ENCODE measurements at regions not wholly inside any gene's neighbourhood (a gene's known extent, or its start where the extent isn't known, plus 50 kb on each side); places are given as distances from the start of the nearest gene placed in this dataset.

DNA sequence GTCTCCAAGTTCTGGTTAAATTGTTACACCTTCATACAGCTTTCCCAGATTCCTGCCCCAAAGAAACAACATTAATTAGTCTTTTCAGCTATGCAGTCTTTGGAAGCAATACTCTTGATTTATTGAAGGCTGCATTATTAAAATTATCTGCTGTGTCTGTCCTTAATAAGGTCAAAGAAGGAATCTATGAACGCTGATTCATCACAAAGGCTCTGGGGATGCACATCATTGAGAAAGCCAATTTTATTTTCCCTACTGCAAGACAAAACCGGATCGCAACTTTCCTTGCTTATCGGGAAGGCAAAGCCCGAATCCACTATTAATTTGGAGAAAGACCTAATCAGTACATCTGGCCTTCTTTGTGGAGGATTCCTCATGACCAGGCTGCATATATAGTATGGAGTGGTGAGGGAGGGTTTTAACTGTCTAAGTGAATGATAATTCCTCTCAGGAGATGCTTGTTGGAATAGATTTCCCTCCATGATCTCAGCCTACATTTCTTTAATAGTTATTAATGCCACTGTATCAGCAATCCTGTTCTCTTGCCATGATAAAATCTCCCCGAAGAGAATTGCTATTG, 224.6 kb downstream of the PIK3C3 start:
- no peak for DNase-seq (ENCODE audit: low spot score in 2 of 2, unreplicated experiment in 2 of 2)
- Mint-ChIP-seq H3K9me3 (peaks cover 5% of the 10 kb centered on the region), H3K4me1 (peaks cover 8% of the 10 kb centered on the region), H3K4me3 (no peak overlapping the region), H3K27ac (no peak overlapping the region), H3K36me3 (no peaks in the 10 kb centered on the region), H3K27me3 (ENCODE audit: low read depth) (peaks cover 3% of the 10 kb centered on the region)
- TF ChIP-seq, protein P1, sequence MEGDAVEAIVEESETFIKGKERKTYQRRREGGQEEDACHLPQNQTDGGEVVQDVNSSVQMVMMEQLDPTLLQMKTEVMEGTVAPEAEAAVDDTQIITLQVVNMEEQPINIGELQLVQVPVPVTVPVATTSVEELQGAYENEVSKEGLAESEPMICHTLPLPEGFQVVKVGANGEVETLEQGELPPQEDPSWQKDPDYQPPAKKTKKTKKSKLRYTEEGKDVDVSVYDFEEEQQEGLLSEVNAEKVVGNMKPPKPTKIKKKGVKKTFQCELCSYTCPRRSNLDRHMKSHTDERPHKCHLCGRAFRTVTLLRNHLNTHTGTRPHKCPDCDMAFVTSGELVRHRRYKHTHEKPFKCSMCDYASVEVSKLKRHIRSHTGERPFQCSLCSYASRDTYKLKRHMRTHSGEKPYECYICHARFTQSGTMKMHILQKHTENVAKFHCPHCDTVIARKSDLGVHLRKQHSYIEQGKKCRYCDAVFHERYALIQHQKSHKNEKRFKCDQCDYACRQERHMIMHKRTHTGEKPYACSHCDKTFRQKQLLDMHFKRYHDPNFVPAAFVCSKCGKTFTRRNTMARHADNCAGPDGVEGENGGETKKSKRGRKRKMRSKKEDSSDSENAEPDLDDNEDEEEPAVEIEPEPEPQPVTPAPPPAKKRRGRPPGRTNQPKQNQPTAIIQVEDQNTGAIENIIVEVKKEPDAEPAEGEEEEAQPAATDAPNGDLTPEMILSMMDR (IDR thresholded peaks at IDR 0.05; ENCODE audit: unreplicated experiment), result no peak

DNA sequence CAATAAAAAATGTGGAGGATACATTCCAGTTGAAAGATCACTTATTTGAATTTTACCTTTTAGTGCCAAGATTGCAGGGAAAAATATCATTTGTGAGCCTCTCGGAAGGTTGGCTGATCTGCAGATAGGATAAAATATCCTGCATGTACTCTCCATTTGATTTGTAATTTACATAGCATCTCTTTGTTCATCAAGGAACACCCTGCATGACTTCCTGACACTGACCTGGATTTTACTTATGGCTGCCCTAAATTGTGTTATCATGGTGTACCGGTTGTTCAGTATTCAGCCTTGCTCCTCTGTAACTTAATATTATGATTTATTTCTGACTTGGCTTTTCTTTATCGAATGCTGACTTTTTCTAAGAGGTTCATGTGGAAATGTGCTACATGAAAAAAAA, 226.4 kb downstream of the PIK3C3 start:
- Mint-ChIP-seq H3K27me3 (ENCODE audit: low read depth) (no peaks in the 10 kb centered on the region), H3K9me3 (peaks cover 5% of the 10 kb centered on the region), H3K4me3 (no peak overlapping the region), H3K27ac (no peak overlapping the region), H3K36me3 (no peaks in the 10 kb centered on the region), H3K4me1 (peaks cover 8% of the 10 kb centered on the region)
- no peak for DNase-seq (ENCODE audit: low spot score in 2 of 2, unreplicated experiment in 2 of 2)
- TF ChIP-seq, protein P1 (IDR thresholded peaks at IDR 0.05; ENCODE audit: unreplicated experiment), result no peak

DNA sequence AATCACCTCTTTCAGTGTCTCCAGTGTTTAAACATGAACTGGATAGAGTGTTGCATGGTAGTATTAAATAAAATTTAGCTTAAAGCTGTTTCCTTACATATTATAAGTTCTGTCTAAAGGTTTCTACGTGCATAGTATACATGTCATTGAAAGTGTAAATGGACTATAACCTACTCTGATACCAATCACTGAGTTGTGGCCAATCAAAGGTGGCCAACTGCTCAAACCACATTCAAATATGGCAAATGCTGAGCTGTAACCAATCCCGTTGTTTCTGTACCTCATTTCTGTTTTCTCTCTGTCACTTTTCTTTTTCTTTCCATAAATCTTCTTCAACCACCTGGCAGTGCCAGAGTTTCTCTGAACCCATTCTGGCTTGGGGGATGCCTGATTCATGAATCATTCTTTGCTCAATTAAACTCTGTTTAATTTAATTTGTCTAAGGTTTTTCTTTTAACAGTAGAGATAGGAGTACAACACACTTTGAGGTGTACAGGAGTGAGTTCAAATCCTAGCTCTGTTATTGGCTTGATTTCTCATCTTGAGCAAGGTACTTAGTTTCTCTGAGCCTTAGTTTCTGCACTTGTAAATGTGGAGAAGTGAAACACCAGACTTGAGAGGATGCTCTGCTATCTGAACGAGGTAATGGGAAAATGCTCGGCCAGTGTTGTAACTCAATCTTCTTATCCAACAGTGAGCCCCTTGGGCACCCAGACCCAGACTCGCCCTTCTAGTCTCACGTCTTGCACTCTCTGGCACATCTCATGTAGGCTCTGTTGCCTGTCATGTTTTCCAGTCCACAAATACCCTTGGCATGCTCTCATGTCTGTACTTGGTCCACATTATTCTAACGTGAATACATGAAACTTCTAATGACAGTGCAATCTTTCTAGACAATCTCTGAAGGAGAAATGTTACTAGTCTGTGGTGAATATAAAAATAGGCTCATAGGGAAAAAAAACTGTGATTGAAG, 228.0 kb downstream of the PIK3C3 start:
- no peak overlapping the region for H3K4me3 Mint-ChIP-seq
- no peaks in the 10 kb centered on the region for H3K27me3 Mint-ChIP-seq (ENCODE audit: low read depth)
- H3K9me3 Mint-ChIP-seq, result peaks cover 5% of the 10 kb centered on the region
- no peak overlapping the region for H3K27ac Mint-ChIP-seq
- no peaks in the 10 kb centered on the region for H3K36me3 Mint-ChIP-seq
- peaks cover 12% of the 10 kb centered on the region for H3K4me1 Mint-ChIP-seq
- DNase-seq (ENCODE audit: low spot score in 2 of 2, unreplicated experiment in 2 of 2), result no peak
- TF ChIP-seq, protein P1 (IDR thresholded peaks at IDR 0.05; ENCODE audit: unreplicated experiment), result no peak

DNA sequence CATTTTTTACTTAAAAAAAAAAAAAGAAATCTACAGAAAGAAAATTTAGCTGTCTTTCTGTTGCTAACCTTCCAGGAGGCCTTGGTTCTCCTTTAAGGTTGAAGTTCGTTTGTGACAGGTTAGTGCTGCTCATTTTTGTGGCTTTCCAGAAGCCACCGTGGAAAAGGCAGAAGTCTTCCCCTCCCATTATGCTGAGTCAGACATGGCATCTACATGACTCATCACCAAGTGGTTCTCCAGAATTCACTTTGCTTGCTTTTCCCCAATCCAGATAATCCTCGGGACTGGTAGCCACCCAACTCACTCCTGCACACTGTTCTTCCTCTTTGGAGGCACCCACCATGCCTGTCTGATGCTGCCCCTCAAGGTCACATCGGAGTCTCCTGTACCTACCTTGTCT, 228.7 kb downstream of the PIK3C3 start:
- H3K27me3 Mint-ChIP-seq (ENCODE audit: low read depth), result no peaks in the 10 kb centered on the region
- peaks cover 12% of the 10 kb centered on the region for H3K4me1 Mint-ChIP-seq
- TF ChIP-seq, protein P1 (IDR thresholded peaks at IDR 0.05; ENCODE audit: unreplicated experiment), result no peak
- H3K4me3 Mint-ChIP-seq, result no peak overlapping the region
- H3K9me3 Mint-ChIP-seq, result peaks cover 5% of the 10 kb centered on the region
- no peak for DNase-seq (ENCODE audit: low spot score in 2 of 2, unreplicated experiment in 2 of 2)
- H3K36me3 Mint-ChIP-seq, result no peaks in the 10 kb centered on the region
- no peak overlapping the region for H3K27ac Mint-ChIP-seq

DNA sequence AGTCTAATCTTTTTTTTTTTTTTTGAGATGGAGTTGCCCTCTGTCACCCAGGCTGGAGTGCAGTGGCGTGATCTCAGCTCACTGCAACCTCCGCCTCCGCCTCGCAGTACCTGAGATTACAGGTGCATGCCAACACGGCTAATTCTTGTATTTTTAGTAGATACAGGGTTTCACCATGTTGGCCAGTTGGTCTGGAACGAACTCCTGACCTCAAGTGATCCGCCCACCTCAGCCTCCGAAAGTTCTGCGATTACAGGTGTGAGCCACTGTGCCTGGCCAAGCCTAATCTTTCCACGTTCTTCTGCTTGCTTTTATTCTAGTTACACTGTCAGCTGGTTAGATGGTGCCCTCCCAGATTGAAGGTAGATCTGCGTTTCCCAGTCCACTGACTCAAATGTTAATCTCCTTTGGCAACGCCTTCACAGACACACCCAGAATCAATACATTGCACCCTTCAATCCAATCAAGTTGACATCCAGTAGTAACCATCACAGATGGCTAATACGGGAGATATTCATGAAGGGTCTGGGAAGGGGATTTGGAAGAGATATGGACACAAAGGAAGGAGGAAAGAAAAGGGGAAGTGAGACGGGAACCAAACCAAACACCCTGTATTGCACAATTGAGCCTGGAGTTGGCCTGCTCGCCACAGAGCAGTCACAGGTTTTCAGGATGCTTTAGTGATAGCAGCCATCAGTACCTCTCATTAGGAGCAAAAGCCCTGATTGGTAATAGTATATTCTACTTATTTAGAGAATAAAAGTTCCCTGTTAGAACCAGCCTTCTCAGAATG, 229.8 kb downstream of the PIK3C3 start:
- no peak overlapping the region for H3K27ac Mint-ChIP-seq
- H3K36me3 Mint-ChIP-seq, result no peaks in the 10 kb centered on the region
- H3K9me3 Mint-ChIP-seq, result peaks cover 15% of the 10 kb centered on the region
- H3K4me3 Mint-ChIP-seq, result no peak overlapping the region
- H3K4me1 Mint-ChIP-seq, result peaks cover 12% of the 10 kb centered on the region
- no peaks in the 10 kb centered on the region for H3K27me3 Mint-ChIP-seq (ENCODE audit: low read depth)
- no peak for DNase-seq (ENCODE audit: low spot score in 2 of 2, unreplicated experiment in 2 of 2)
- TF ChIP-seq, protein P1 (IDR thresholded peaks at IDR 0.05; ENCODE audit: unreplicated experiment), result no peak
